ENCODE measurements at regions not wholly inside any gene's neighbourhood (a gene's known extent, or its start where the extent isn't known, plus 50 kb on each side); places are given as distances from the start of the nearest gene placed in this dataset.
"Not testable (repeated sequence)": the region's sequence is repeated elsewhere in the genome, so short reads cannot be mapped to it uniquely, and the experiment has no call there.

DNA sequence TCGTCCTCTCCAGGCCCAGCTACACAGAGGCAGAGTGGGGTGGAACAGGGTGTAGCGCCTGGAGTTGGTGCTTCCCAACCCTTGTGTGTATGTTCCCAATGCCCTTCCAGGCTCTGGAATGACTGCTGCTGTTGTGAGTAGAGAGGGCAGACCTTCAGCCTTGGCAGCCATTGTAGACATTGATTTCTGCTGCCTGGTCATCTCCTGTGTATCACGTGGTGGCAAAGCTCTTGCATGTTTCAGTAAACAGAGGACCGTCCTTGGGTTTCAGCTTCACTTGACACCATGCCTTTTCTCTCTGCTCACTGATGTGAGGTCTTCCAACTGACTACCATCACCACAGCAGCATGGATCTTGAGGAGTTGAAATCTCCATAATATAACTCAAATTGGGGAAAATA is 397.9 kb downstream of the COG6 start:
- H3K4me1 Mint-ChIP-seq, result no peaks in the 10 kb centered on the region
- Histone ChIP-seq H3K79me2 (replicated peaks; ENCODE audit: insufficient read depth) (no peaks in the 10 kb centered on the region), H4K20me1 (replicated peaks; ENCODE audit: insufficient read depth) (no peaks in the 10 kb centered on the region), H2AFZ (no peak overlapping the region), H3F3A (replicated peaks; ENCODE audit: low read depth) (no peaks in the 10 kb centered on the region), H3K27ac (ENCODE audit: low read depth) (no peak overlapping the region), H3K4me3 (no peak overlapping the region), H3K9me2 (ENCODE audit: insufficient read depth) (peaks cover 10% of the 10 kb centered on the region; the same call in 1 of the 2 replicates), H3K4me2 (no peak overlapping the region), H3K27me3 (ENCODE audit: insufficient read depth) (no peaks in the 10 kb centered on the region), H3K4me1 (ENCODE audit: insufficient read depth) (no peaks in the 10 kb centered on the region), H3K36me3 (ENCODE audit: insufficient read depth) (no peaks in the 10 kb centered on the region)
- no peak overlapping the region for H3K4me3 Mint-ChIP-seq
- H3K27ac Mint-ChIP-seq, result no peak overlapping the region
- no peaks in the 10 kb centered on the region for H3K36me3 Mint-ChIP-seq (ENCODE audit: low read depth)
- TF ChIP-seq ZNF114 (CRISPR knock-in tag; IDR thresholded peaks at IDR 0.05) (no peak), JUNB (IDR thresholded peaks at IDR 0.05; ENCODE audit: unreplicated experiment) (no peak), EZH2 (IDR thresholded peaks at IDR 0.05; ENCODE audit: low read depth, unreplicated experiment) (no peak), NANOG (IDR thresholded peaks at IDR 0.05; ENCODE audit: borderline replicate concordance) (no peak), CREB1 (CRISPR knock-in tag; IDR thresholded peaks at IDR 0.05; ENCODE audit: low read depth) (no peak), STAT1 (IDR thresholded peaks at IDR 0.05; ENCODE audit: unreplicated experiment) (no peak)
- TF ChIP-seq, protein P1, sequence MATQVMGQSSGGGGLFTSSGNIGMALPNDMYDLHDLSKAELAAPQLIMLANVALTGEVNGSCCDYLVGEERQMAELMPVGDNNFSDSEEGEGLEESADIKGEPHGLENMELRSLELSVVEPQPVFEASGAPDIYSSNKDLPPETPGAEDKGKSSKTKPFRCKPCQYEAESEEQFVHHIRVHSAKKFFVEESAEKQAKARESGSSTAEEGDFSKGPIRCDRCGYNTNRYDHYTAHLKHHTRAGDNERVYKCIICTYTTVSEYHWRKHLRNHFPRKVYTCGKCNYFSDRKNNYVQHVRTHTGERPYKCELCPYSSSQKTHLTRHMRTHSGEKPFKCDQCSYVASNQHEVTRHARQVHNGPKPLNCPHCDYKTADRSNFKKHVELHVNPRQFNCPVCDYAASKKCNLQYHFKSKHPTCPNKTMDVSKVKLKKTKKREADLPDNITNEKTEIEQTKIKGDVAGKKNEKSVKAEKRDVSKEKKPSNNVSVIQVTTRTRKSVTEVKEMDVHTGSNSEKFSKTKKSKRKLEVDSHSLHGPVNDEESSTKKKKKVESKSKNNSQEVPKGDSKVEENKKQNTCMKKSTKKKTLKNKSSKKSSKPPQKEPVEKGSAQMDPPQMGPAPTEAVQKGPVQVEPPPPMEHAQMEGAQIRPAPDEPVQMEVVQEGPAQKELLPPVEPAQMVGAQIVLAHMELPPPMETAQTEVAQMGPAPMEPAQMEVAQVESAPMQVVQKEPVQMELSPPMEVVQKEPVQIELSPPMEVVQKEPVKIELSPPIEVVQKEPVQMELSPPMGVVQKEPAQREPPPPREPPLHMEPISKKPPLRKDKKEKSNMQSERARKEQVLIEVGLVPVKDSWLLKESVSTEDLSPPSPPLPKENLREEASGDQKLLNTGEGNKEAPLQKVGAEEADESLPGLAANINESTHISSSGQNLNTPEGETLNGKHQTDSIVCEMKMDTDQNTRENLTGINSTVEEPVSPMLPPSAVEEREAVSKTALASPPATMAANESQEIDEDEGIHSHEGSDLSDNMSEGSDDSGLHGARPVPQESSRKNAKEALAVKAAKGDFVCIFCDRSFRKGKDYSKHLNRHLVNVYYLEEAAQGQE (IDR thresholded peaks at IDR 0.05; ENCODE audit: unreplicated experiment), result no peak
- TF ChIP-seq, protein P2, sequence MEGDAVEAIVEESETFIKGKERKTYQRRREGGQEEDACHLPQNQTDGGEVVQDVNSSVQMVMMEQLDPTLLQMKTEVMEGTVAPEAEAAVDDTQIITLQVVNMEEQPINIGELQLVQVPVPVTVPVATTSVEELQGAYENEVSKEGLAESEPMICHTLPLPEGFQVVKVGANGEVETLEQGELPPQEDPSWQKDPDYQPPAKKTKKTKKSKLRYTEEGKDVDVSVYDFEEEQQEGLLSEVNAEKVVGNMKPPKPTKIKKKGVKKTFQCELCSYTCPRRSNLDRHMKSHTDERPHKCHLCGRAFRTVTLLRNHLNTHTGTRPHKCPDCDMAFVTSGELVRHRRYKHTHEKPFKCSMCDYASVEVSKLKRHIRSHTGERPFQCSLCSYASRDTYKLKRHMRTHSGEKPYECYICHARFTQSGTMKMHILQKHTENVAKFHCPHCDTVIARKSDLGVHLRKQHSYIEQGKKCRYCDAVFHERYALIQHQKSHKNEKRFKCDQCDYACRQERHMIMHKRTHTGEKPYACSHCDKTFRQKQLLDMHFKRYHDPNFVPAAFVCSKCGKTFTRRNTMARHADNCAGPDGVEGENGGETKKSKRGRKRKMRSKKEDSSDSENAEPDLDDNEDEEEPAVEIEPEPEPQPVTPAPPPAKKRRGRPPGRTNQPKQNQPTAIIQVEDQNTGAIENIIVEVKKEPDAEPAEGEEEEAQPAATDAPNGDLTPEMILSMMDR (conservative IDR thresholded peaks at IDR 0.05; ENCODE audit: low read depth in 2 of 2), result no peak
- TF ChIP-seq, protein P3, sequence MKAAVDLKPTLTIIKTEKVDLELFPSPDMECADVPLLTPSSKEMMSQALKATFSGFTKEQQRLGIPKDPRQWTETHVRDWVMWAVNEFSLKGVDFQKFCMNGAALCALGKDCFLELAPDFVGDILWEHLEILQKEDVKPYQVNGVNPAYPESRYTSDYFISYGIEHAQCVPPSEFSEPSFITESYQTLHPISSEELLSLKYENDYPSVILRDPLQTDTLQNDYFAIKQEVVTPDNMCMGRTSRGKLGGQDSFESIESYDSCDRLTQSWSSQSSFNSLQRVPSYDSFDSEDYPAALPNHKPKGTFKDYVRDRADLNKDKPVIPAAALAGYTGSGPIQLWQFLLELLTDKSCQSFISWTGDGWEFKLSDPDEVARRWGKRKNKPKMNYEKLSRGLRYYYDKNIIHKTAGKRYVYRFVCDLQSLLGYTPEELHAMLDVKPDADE (IDR thresholded peaks at IDR 0.05), result no peak
- H3K9me3 Mint-ChIP-seq, result no peaks in the 10 kb centered on the region
- DNase-seq (ENCODE audit: low spot score) (no peak), ATAC-seq (no peak)
- no peaks in the 10 kb centered on the region for H3K27me3 Mint-ChIP-seq (ENCODE audit: insufficient read depth, low read depth, poor library complexity)

DNA sequence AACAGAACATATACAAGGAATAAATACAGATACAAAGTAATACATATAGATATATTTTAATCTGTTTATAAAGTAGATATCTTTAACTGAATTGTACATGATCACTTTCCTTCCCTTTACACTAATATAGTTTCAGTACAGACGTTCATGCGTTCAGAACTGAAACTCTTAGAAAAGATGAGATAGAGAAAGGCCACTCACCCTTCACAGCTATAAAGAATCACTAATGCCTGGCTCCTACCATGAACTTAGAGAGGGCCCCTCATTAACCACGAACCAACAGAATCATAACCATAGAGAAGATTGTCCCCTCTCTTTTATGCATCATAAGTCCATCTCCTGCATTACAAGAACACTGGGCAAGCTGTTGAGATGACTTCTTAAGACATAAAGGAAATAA is 399.0 kb downstream of the COG6 start:
- not testable (repeated sequence) for H3K79me2 ChIP-seq (replicated peaks; ENCODE audit: insufficient read depth); H3K27me3 Mint-ChIP-seq (ENCODE audit: insufficient read depth, low read depth, poor library complexity); H2AFZ ChIP-seq; H4K20me1 ChIP-seq (replicated peaks; ENCODE audit: insufficient read depth); H3K9me2 ChIP-seq (ENCODE audit: insufficient read depth); H3K27ac ChIP-seq (ENCODE audit: low read depth); H3K9me3 Mint-ChIP-seq; H3K4me1 Mint-ChIP-seq; H3F3A ChIP-seq (replicated peaks; ENCODE audit: low read depth); H3K36me3 ChIP-seq (ENCODE audit: insufficient read depth); H3K36me3 Mint-ChIP-seq (ENCODE audit: low read depth); H3K4me3 Mint-ChIP-seq; H3K4me1 ChIP-seq (ENCODE audit: insufficient read depth); DNase-seq (ENCODE audit: low spot score); ATAC-seq; H3K27me3 ChIP-seq (ENCODE audit: insufficient read depth); H3K4me3 ChIP-seq; H3K27ac Mint-ChIP-seq; H3K4me2 ChIP-seq

Data from GM23338 (cell line).